ENCODE measurements at regions not wholly inside any gene's neighbourhood (a gene's known extent, or its start where the extent isn't known, plus 50 kb on each side); places are given as distances from the start of the nearest gene placed in this dataset.

DNA sequence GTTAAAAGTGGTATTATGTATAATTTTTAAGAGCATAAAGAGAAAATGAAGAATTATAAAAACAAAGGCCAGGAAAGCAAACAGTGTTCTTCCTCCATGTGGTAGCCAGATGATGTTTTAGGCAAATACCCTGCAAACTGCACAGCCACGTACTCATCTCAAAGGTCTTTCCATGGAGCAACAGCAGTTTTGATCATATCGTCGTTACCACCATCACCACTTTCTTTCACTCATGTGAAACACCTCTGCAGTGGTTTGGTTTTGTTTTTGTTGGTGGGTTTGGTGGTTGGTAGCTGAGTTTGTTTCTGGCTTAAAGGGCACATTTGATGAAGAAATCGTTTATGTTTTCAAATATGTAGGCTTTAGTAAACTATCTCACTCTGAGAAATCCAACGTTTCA lies 229.9 kb upstream of the AMELY start:
- H3K4me3 ChIP-seq: no peak overlapping the region
- no peaks in the 10 kb centered on the region for H3K36me3 ChIP-seq
- no peaks in the 10 kb centered on the region for H3K27me3 ChIP-seq
- DNase-seq: no peak
- TF ChIP-seq, protein P1, sequence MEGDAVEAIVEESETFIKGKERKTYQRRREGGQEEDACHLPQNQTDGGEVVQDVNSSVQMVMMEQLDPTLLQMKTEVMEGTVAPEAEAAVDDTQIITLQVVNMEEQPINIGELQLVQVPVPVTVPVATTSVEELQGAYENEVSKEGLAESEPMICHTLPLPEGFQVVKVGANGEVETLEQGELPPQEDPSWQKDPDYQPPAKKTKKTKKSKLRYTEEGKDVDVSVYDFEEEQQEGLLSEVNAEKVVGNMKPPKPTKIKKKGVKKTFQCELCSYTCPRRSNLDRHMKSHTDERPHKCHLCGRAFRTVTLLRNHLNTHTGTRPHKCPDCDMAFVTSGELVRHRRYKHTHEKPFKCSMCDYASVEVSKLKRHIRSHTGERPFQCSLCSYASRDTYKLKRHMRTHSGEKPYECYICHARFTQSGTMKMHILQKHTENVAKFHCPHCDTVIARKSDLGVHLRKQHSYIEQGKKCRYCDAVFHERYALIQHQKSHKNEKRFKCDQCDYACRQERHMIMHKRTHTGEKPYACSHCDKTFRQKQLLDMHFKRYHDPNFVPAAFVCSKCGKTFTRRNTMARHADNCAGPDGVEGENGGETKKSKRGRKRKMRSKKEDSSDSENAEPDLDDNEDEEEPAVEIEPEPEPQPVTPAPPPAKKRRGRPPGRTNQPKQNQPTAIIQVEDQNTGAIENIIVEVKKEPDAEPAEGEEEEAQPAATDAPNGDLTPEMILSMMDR (IDR thresholded peaks at IDR 0.05): no peak
- no peak for TF ChIP-seq POLR2A (IDR thresholded peaks at IDR 0.05)
- no peak overlapping the region for H3K27ac ChIP-seq
- H3K9me3 ChIP-seq: no peaks in the 10 kb centered on the region
- no peaks in the 10 kb centered on the region for H3K4me1 ChIP-seq

Small RNAs in the stretch of these regions (small RNA-seq; reads per million reads assigned to genes)
- gene RF00019 (0 reads per million in 2 donors), gene RN7SKP282 (0 reads per million in 2 donors), gene RNU6-521P (0 reads per million in 2 donors)
